Stimulated activated CD8-positive, alpha-beta memory T cell treated with anti-CD3 and anti-CD28 coated beads, Interleukin-7, amount 100 ng/mL, for 48 hours (primary cell): ENCODE measurements at regions not wholly inside any gene's neighbourhood (a gene's known extent, or its start where the extent isn't known, plus 50 kb on each side); places are given as distances from the start of the nearest gene placed in this dataset.
"Not testable (repeated sequence)": the region's sequence is repeated elsewhere in the genome, so short reads cannot be mapped to it uniquely, and the experiment has no call there.

Source experiments
- DNase-seq, 2 donors: peaks; one replicate each; pipeline ENCODE4 v3.0.0-alpha.2; 2020; ENCODE audit warnings: low read depth in 1 of 2; ENCODE audit errors: extremely low read depth in 1 of 2

DNA sequence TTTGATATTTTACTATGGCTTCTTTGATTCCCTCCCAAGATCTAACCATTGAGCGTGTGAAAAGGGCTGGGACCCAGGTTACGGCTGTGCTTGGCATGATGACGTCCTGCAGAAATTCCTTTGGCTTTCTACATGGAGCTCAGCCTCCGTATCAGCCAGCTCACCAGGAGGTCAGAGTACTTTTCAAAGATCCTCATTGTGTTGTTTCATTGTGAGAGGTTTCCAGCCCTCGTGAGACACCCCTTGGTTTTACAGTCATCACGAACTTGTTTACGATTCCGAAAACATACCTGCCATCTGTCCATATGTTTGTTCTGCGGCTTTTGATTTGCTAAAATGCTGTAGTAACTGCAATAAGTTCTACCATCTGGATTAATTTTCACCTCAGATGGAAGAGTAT is 453.1 kb downstream of the TMEM121 start:
- DNase-seq = no peak

DNA sequence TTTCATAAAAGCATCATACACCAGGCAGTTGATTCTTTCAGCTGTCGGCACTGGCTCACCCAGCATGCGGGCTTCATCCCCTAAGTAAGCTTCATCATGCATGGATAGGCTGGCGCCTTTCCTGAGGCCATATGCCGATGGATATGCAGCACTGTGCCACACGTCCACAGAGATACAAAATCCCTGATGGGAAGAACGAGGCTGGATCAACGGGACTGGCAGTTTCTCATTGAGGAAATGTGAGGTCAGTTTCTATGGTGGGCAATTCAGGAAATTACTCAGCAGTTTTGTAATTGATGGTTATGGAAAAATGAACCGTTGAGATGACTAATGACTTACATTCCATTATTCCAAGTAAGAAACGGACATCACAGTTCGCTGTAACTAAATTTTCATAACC is 453.8 kb downstream of the TMEM121 start:
- DNase-seq = no peak

DNA sequence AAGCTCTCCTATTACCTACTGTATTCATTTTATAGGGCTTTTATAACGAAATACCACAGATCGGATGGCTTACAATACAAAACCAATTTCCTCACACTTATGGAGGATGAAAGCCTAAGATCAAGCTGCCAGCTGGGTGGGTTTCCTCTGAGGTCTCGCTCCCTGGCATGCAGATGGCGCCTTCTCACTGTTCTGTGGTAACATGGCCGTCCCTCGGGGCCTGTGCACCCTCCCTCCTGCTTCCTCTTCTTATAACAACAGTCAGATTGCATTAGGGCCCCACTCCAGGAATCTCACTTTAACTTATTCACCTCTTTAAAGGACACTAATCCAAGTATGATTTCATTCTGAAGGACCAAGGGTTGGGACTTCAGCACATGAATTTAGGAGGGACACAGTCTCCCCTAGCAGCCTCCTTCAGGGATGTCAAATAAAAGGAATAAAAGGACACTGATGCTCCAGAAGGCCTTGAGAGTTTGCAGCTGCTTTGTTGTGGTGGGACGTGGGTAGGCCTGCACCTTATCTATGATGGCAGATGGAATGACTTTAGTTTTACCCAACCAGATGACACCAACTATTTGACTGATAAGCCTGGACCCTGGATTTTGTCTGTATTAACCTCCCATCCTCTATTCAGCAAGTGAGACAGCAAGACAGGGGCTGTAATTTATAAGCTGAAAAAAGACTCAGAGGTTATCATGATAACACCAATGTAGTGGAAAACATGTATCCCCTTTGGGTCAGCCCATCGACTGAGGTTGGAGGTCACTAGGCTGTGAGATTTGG is 455.3 kb downstream of the TMEM121 start:
- DNase-seq = not testable (repeated sequence)

DNA sequence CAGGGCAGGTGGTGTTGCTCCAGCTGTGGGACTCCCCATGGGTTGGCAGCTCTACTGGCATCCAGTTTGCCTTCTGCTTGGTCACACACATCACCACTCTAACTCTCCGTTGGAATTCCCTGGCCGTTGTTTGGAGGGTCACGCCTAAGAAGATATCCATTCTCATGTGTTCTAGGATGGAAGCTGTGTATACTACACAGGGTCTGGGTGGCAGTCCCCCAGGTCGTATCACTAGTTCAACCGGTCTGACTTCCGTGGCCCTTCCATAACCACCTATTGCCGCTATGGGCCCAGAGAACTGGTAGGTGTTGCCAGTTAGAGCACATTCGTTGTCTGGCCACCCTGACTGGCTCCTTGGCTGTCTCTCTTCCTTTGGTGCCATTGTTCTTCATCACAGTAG is 456.3 kb downstream of the TMEM121 start:
- no peak for DNase-seq

DNA sequence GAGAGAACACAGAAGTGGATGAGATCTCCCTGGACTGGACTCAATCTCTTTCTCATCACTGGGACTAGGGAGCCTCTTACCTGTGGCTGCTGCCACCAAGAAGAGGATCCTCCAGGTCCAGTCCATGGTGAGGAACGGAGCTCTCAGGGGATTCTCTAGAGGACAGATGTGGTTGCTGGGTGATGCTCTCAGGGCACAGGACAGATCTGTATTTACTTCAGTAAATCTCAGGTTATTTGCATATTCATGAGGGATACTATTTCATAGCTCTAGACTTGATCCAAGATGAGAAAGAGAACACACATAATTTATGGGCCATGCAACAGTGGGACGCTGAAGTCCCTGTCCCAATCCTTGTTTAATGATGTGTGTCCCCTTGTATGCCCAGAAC is 460.5 kb downstream of the TMEM121 start:
- no peak for DNase-seq

DNA sequence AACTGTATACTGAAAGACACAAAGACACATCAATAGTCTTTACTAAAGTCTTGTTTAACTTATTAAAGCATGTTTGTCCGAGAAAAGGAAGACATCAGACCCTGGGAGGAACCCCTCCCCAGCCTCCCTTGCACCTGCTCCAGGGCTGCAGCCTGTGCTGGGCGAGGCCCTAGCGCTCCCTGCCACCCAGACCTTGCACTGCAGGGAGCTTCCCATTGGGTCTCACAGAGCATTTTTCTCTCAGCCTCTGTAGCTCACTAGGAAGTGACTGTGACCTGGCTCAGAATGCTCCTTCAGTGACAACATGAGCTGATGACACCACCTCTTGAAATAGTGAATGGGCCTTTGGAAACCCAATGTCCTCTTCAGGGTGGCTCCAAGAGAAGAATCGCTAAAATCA is 461.2 kb downstream of the TMEM121 start:
- DNase-seq = no peak

DNA sequence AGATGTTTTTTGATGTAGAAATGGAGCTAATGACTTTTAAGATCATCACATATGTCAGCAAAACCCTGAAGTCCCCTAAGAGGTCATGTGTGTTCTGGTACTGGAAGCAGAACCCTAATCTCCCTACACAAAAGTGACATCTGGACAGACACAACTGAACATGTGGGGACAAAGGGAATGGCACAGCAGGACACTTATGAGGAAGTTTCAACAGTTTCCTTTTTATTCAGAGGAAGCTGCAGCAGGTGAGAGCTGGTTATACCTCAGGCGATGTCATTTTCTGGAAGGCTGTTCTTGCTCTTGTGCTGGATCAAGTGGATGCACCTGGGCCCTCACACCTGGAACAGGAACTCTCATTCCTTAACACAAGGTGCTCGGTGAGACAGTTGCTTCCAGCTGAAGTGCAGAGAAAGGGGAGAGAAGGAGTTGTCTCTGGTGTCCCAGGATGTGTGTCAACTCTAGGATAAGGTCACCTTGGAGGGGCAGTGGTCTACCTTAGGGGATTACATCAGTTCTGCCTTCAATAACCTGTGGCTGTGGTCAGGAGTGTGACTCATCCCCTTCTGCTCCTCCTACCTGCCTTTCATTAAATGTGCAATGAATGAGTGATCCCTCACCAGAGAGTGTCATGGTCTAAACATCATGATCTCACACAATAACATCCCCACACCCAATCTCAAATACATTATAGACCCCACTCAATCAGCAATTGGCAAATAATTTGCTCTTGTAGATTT is 463.4 kb downstream of the TMEM121 start:
- DNase-seq = no peak

DNA sequence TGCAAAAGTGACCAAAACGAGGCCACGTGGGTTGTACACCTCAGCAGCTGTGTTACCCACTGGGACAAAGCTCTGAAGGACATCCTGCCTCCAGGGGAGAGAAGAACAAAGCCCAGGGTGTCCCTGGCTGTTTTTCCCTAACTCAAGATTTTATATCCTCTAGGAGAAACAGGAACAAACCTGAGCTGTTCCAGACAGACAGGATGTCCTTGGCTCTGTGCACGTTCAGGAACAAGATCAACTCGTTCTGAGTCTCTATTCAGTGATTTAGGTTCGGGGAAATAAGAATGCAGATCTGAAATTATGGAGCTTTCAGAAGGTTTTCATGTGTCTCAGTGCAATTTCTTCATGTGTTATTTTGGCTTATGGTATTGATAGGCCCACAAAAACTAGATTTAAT is 465.3 kb downstream of the TMEM121 start:
- DNase-seq = not testable (repeated sequence)

DNA sequence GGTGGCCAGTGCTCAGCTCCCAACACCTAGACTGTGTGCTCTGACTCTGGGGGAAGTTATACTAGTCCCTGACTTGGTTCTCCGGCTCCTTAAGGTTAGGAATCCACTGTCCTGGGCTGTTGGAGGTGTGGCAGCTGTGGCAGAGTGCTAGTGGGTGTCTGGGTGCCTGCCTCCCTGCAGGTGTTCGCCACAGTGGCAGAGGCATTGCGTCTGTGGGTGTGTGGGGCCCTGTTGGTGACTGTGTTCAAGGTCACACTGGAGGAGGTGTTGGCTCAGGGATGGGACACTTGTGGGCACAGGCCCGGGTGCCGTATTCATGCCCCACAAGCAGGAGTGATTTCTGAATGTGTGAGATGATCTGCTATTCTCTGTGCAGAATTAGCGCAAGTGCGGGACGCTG is 467.4 kb downstream of the TMEM121 start:
- no peak for DNase-seq

DNA sequence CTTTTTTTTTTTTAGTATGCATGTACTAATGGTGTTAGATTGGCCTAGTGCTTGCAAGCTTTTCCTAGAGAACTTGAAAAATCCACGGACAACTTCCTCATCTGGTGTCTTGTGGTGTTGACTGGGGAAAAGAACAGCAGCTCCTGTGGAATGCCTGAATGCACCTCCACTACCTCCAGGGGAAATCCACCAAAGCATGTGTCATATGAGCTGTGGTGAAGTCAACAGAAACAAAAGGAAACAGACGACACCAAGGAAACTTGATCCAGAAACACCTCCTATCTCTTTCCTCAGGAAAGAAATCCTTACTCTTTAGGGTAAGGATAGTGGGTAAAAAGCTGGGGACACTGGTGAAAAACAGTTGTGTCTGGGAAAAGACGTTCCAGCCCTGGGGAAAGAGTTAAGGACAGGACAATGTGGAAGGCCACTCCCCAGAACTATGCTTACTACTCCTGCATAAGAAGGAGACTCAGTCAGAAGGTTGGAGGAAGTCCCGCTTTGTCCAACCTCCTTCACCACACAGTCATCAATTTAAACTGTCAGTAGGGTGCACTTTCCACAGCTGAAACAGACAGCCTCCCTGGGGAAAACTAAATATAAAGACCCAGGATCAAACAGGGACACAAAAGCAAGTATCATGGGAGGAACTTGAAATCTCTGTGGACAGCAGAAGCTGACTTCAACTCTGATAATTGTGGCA is 468.8 kb downstream of the TMEM121 start:
- DNase-seq = not testable (repeated sequence)

DNA sequence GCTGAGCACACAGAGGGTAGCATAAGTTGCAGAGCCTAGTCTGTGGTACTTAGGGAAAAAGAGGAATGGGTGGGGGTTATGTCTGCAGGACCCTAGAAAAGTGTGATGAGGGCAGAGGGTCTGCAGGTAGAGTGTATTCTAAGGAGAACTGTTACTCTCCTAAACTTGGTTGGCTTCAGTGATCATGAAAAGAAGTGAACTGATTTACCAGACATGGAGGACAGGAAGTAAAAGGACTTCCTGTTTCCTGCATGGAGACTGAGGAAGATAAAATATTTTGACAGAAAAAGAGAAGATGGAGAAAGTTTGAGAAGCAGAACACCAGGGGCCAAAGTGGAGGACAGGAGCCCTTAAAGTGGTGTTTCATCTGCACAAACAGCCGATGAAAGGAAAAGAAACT is 472.2 kb downstream of the TMEM121 start:
- not testable (repeated sequence) for DNase-seq

DNA sequence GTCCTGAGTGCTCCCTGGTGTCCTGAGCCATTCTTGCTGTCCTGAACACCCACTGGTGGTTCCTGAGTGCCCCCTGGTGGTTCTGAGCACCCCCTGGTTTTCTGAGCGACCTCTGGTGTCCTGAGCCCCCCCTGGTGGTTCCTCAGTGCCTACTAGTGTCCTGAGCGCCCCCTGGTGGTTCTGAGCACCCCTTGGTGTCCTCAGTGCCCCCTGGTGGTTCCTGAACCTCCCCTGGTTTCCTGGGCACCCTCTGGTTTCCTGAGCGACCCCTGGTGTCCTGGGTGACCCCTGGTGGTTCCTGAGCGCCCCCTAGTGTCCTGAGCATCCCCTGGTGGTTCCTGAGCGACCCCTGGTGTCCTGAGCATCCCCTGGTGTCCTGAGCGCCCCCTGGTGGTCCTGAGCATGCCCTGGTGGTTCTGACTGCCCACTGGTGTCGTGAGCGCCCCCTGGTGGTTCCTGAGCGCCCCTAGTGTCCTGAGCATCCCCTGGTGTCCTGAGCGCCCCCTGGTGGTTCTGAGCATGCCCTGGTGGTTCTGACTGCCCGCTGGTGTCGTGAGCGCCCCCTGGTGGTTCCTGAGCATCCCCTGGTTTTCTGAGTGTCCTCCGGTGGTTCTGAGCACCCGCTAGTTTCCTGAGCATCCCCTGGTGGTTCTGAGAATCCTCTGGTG is 473.1 kb downstream of the TMEM121 start:
- peak; percentile 83 to 86 for DNase-seq

DNA sequence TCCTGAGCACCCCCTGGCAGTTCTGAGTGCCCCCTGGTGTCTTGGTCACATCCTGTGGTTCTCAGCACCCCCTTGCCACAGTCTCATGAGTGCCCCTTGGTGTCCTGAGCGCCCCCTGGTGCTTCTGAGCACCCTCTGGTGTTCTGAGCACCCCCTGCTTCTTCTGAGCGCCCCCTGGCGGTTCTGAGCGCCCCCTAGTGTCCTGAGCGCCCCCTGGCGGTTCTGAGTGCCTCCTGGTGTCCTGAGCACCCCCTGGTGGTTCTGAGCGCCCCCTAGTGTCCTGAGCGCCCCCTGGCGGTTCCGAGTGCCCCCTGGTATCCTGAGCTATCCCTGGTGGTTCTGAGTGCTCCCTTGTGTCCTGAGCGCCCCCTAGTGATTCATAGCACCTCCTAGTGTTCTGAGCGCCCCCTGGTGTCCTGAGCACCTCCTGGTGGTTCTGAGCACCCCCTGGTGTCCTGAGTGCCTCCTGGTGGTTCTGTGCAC is 473.7 kb downstream of the TMEM121 start:
- peak in 1 of 2 donors; percentile 76 for DNase-seq

DNA sequence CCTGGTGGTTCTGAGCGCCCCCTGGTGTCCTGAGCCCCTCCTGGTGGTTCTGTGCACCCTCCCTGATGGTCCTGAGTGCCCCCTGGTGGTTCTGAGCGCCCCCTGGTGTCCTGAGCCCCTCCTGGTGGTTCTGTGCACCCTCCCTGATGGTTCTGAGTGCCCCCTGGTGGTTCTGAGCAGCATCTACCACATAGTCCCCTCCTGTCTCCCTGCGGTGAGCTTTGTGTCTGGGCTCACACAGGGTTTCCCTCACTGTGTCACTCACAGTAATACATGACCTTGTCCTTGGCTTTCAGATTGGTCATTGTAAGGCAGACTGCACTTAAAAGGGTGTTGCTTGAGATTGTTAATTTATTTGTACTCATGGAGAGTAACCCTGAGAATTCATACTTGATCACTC is 474.9 kb downstream of the TMEM121 start:
- DNase-seq = not testable (repeated sequence)

DNA sequence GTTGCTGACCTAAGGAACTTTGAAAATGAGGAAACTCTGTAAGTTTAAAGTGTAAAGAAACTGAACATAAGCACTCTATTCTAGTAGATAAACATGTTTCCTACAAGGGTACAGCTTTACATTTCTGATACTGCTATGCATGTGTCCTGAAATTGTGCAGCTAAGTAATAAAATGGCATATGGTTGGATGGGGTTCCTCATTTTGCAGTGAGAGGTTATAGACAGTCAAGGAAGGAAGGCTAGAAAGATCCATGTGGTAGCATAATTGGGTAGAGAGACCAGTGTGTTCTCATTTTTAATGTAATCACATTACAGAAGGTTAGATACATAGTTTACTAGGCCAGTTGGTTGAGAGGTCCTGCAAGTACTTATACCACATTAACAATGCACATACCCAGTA is 477.0 kb downstream of the TMEM121 start:
- DNase-seq = no peak

DNA sequence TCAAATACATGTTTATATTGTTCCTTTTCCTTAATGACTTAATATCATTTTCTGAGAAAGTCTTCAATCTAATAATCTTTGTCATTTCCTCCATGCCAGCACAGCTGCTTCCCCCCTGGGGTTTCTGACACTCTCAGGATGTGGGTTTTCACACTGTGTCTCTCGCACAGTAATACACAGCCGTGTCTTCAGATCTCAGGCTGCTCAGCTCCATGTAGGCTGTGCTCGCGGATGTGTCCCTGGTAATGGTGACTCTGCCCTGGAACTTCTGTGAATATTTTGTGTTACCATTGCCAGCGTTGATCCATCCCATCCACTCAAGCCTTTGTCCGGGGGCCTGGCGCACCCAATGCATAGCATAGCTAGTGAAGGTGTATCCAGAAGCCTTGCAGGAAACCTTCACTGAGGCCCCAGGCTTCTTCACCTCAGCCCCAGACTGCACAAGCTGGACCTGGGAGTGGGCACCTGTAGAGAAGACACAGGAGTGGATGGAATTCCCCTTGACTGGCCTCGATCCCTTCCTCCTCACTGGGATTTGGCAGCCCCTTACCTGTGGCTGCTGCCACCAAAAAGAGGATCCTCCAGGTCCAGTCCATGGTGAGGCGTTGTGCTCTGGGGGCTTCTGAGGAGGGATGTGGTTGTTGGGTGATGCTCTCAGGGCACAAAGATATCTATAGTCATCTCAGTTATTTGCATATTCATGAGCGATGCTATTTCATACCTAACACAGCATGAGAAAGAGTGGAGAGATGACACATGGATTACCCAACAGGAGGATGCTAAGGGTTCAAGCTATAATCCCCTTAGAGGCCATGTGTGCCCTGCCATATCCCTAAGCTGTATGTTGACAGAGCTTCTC is 478.8 kb downstream of the TMEM121 start:
- peak; percentile 48 to 68 for DNase-seq

DNA sequence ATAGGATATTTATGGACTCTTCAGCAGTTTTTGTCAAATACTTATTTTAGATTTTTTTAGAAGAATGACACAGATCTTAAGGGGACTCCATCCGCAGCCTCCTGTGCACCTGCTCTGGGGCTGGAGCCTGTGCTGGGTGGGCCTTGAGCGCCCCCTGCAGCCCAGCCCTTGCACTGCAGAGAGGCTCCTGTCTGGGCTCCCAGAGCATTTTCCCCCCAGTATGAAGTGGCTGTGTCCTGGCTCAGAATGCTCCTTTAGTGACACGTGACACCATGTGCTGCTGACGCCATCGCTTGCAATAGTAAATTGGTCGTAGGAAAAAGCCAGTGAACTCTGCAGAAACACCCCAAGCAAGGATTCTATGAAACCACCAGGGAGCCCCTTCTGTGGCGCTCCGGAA is 479.7 kb downstream of the TMEM121 start:
- DNase-seq = peak in 1 of 2 donors; percentile 65

DNA sequence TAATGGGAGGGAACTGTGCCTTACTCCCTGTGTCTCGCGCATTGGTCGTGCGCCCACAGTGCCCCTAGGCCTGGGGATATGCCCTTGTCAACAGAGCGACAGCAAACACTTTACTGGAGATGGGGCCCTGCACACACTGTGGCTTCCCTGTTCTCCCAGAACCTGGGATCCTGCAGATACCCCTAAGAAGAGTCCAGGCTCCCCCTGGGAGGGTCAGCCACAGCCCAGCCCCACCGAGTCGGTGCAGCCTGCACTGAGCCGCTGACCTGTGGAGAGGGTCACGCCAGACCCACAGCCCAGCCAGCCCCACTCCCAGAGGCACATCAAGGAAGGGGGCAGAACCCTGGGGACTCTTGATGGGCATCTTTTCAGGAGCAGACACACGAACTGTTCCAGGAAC is 480.3 kb downstream of the TMEM121 start:
- DNase-seq = not testable (repeated sequence)

DNA sequence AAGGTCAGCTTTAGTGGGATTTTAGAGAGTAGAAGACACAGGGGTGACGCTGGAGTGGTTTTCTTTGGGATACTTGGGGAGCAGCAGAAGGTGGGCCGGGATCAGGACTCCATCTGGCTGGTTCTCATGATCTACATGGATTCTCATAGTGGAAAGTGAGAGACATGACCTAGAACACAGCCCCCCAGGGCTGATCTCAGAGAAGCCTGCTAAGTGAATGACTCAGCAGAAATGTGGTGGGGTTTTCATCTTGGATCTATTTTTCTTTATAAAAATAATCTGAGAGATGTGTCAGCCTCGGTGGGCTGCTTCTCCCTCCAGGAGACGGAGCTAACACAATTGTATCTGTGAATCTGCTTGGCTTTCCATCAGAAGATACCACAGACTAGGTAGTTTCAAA is 484.4 kb downstream of the TMEM121 start:
- no peak for DNase-seq
